ENCODE measurements at regions not wholly inside any gene's neighbourhood (a gene's known extent, or its start where the extent isn't known, plus 50 kb on each side); places are given as distances from the start of the nearest gene placed in this dataset.

GRCh38 chr22:49364398-49364797 lies 463.3 kb downstream of the BRD1 start:
- TF ChIP-seq GATA2 (IDR thresholded peaks at IDR 0.05; ENCODE audit: low read depth, low read length): no peak
- TF ChIP-seq GATA3 (IDR thresholded peaks at IDR 0.05; ENCODE audit: low read depth, low read length): no peak
